UCSD-AML1 (cell line): ENCODE measurements at regions not wholly inside any gene's neighbourhood (a gene's known extent, or its start where the extent isn't known, plus 50 kb on each side); places are given as distances from the start of the nearest gene placed in this dataset.
"Not testable (repeated sequence)": the region's sequence is repeated elsewhere in the genome, so short reads cannot be mapped to it uniquely, and the experiment has no call there.

ENCODE experiments used
- DNase-seq: peaks from one replicate; lab custom pipeline; 2025; ENCODE audit not compliant: unreplicated experiment; lab: John Stamatoyannopoulos, UW

DNA sequence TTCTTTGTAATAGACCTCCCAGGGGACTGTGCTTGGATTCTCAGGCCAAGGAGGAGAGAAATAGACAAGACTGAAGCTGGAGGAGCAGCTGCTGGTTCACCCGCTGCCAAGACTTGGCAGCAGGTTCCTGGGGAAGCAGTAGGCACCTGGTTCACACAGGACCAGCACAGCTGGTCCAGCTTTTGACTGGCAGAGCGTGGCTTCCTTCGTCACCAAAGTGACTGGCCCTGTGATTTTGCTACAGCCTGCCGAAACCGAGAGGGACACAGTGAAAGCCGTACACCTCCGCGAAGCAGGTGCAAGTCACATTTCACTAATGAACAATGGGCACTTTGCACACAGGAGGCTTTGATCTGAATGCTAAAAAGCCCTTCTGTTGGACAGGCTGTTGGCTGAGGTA lies 199.0 kb downstream of the RNF144B start:
- no peak for DNase-seq

DNA sequence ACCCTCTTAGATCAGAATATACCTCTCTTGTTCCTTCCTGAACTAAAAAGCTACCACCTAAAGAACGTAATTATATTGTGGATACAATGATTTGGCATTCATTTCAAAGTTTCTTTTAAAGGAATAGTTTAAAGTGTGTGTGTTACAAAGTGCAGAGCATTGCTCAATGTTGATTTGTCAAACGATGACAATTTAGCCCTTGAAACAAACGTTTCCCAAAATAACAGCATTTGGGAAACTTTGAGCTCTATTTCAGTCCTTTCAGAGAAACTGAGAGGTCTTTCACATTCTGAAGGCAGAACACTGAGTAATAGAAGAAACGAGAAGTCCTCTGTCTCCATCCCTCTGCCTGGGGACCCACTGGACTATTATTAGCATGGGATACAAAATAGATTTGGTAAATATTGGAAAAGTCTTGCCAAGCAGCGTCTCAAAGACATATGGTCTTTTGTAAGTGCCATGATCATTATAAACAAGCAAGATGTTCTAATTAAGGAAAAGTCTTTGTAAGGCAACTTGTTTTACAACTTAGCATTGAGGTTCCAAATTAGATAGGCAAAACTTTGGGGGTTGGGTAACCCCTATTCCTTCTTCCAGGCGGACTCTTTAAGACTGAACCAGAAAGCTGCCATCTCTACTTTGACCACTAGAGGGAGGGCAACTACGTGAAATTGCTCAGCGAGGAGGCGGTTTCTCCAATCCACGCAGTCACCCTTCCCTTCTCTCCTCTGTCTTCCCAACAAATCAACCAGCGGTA lies 208.8 kb downstream of the RNF144B start:
- no peak for DNase-seq

DNA sequence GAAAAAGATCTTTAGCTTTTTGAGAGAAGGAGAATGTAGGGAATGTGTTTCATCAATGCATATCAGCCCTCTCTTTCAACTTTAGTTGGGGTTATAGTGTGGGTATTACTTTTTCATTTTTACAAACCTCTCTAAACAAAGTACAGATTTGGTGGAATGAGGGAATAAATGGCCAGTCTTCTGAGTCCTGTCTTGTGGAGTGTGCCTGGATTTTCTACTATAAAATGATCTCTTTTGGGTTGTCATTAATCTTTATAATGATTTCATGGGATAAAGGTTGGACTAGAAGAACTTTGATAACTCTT lies 209.3 kb downstream of the RNF144B start:
- no peak for DNase-seq

DNA sequence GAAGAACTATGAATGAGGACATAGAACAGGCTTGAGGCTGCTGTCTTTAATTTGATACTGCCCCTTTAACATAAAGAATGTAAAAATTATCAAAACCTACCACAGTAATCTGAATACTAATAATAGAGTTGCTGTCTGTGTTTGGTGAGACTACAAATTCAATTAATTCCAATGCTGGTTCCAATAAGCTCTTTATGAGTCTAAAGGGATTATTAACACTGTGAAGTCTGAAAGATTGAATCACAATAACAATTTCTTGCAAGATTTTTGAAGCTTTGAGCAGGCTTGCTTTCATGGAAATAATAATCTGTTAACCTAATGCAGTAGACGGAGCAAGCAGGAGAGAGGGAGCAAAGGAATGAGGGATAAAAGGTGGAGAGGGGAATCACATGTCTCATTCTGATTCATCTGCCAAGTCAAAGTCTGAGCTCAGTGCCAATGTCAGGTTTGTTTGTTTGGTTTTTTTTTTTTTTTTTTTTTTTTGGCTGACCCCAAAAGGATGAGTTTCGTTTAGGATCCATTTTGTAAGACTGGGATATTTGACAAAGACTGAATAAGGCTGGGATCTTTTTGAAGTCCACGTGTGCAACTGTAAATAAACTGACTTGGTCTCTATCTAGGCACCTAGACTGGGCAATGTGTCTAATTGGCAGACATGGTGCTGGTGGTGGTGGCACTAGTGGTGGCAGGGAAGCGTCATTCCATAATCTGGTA lies 211.6 kb downstream of the RNF144B start:
- no peak for DNase-seq

DNA sequence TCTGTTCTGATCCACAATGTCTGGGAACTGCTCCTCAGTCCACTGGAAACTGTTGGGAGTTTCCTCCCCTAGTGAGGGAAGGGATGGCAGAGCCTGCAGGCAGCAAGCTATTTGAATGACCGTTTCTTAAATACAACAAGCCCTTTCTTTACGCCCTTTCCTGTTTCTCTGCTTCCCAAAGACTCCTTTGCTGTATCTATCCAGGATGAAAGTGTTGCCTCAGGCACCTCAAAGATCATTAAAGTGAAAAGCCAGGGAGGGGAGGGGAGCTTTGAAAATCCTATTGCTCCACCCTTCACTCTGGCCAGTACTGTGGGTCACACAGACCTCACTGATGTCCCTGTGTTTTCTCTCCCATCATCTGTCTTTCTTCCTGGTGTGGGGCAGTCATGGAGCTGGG lies 213.1 kb downstream of the RNF144B start:
- DNase-seq = no peak

DNA sequence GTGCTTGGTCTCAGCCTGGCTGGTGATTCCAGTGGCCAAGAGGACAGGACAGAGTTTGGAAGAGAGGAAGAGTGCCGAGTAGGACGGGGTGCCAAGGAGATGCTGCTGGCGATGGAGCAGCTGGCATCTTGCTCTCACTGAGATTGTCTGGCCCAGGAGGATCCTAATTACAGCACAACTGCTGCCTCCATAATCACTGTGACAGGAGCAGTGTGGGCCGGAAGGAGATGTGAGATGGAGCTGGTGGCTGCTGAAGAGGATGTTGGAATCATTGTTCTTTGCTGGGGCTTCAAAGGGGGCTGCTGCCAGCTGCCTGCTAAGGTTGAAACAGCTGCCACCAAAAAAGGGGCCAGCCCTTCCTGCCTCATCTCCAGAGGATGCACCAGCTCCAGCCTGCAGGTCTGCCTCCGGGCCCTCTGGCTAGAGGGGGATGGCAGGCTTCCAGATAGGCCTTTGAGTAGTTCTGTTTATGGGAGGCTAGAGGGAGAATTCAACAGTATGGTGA lies 214.4 kb downstream of the RNF144B start:
- no peak for DNase-seq

DNA sequence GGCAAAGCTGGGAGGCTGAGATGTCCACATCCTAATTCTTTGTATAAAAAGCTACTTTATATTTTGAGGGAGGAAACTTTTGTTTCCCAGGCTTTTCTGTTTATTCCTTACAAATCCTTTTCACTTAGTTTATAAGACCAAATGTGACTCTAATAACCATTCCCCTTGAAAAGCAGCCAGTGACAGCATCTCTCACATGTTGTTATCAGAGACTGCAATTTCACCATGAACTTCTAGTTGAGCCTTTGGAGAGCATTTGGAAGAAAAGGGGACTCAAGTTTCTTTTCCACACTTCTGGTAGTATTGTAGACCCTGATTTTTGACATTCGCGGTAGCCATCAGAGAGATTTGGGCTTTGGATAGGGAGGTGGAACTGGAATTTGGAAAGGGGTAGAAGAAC lies 215.8 kb downstream of the RNF144B start:
- no peak for DNase-seq

DNA sequence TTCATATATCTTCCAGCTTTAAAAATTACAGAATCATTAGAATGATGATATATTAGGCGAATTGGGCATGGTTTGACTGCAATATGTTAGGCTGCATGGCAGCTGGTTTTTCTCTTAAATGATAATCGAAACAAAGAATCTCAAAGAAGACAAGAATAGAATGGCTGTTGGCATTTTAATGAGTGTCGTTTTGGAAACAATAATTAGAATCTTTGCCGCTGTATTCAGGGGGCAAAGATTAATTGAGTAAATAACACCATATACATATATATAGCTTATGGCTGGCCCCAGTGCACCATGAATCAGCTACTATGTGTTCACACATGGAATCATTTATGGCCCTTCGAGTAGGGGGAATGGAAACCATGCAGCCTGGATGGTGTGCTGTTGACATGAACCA lies 216.2 kb downstream of the RNF144B start:
- DNase-seq = no peak

DNA sequence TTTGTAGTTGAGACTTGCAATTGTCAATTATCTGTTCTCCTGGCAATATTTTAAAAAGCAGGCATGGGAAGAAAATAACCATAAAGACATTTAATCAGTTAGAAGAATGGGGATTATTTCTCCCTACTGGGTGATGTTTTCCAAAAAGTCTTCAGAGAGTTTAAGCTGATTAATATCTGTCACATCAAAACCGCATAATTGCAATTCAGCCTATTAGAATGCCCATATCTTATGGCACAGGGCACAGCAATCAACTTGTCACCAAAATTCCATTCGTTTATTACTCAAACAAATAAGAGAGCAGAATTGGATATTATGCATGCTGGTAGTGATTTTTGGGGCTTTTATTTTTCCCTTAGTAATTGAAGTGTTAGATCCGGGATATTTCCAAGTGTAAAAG lies 218.7 kb downstream of the RNF144B start:
- no peak for DNase-seq

DNA sequence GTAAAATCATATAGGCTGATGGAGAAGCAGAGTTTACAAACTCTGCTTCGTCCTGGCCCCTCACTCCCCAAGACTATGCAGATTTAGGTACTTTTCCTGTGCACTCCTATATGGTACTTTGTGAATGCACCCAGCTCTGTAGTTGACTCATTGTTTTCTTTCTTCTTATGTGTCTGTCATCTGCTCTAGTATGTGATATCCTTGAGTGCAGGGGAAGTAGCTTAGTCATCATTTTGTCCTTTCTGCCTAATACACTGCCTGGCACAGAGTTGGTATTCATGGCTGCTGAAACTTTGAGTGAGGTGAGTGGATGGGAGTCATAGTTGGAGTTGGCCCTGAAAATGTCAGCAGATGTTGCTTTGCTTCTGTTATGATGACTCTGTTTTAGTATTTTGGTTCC lies 222.6 kb downstream of the RNF144B start:
- DNase-seq = no peak

DNA sequence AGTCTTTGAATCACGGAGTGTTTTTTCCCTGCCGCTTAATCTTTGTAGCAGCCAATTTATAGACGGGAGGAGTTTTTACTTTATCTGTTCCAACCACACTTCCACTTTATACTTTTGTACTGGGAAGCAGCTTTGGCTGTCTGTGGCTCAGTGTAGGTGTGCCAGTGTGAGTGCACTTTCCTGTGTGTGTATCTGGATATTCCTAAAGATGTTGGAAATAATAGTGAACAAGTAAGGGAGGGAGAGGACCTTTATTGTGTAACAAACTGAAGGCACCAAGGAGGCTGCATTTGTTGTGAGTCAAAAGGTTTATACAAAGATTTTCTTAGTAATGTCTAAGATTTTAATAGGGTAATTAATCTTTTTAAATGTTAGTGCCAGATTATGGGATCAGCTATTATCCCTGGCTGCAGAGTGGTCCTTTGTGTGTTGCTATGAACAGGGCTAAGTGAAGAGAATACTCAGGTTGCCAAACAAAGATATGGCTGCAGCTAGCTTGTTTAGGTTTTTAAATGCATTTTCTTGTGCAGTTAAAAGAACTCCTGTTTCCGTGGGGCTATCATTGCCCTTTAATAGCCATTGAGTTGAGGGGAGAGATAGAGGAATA lies 226.3 kb downstream of the RNF144B start:
- DNase-seq = no peak

DNA sequence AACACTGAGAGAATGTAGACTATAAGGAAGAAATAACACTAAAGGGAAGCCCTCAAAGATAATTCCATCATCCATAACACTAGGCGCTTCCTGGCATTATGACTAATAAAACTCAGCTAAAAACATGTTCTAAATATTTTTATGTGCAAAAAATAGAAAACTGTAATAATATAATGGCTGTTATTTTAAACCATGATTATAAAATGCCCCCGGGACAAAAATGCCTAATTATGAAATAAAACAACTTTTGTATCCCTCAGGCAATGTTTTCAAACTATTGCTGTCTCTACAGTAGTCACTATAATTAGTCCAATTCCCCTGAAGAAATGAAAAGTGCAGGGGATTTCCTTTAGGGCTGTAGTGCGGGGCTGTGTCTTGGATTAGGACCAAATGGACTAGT lies 242.4 kb downstream of the RNF144B start:
- DNase-seq = no peak

DNA sequence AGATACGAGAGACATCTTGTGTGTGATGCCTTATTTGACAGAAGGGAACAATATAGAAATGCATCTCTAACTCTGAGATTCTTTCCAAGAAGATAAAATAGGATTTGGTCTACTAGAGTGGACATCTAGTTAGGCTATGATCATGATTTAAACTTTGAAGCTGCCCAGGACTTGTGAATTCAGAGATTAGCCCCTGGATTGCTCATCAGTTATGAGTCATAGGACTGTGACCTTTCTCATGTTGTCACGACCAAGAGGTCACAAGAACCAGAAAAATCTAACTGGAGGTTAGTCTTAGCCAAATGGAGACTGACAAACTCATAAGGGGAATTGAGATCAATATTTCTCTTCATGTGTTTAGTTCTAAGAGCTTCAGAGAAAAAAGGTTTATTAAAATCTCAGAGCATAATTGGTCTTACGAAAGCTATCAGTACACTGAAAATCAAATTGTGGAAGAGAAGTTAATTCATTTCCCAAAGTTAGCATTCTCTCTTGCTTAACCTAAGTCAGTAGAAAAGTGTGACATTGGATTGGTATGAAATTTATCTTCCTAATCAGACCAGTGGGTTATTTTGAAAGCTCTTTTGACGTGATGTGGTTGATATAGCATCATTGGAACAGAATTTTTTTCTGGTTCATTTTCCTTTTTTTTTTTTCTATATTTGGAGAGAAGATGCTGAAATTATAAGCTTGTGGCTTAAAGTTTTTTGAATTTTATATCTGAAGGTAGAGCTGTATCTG lies 245.7 kb downstream of the RNF144B start:
- DNase-seq = no peak

DNA sequence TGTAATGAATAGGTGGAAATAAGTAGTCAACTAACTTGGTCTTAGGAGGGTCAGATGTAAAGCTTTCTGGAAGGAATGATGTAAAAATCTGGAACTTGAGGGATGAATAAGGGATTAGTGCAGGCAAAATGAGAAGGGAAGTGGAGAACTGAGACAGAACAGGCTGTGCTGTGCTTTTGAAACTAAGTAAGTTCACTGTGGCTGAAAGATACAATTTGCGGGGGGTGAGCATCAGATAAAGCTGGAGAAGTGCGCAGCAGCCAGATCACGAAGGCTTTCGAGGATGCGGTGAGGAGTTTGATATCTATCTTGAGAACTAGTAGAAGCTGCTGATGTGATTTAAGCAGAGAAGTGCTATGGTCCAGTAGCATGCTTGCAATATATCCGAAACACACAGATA lies 247.8 kb downstream of the RNF144B start:
- DNase-seq = no peak

DNA sequence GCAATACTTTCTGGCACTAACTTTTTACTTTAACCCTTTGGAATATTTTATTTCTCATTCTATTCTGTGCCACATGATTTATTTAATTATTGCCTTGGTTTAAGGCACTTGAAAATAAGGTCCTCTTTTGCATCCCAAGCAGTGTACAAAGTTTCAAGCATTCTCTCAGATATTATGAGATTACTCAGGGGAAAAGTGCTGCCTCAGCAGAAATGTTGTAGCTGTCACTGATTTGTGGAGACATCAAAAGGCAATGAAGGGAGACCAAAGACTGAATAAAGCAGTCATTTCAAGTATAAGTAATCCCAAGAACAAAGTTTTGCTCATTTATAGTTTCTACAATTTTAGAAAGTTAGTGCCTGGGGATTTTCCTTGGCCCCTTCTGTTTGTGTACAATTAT lies 253.0 kb downstream of the RNF144B start:
- DNase-seq = no peak

DNA sequence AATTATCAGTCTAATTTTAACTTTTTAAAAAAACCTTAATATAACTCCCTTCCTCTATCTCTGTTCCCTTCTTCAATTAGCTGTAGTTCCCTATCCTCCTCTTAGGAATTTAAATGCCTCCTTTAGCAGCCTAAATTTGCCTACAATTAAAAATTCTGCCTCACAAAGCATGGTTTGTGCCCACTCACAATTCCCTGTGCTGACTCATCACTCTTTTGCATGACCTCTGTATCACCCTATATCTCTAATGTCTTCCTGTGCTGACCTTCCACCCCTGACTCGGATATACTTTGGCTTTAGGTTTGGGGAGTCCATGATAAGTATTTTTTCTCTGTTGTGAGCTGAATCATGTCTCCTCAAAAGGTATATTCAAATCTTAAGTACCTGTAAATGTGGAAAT lies 253.6 kb downstream of the RNF144B start:
- no peak for DNase-seq

DNA sequence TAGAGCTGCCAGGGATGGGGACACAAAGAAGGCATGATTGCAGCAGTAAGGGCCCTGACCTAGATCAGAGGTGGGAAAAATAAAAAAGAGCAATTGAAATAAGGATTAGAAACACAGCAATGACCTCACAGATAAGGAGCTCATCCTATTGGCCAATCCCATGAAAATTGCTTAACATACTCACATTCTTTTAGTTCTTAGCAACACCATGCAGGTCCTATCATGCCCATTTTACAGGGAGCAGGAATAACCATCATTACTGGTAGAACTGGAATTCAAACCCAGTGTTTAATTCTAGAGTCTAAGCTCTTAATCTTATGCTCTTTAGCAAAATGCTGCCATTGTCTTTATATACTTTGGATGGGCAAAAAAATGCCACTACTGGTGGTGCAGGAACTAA lies 267.7 kb downstream of the RNF144B start:
- no peak for DNase-seq

DNA sequence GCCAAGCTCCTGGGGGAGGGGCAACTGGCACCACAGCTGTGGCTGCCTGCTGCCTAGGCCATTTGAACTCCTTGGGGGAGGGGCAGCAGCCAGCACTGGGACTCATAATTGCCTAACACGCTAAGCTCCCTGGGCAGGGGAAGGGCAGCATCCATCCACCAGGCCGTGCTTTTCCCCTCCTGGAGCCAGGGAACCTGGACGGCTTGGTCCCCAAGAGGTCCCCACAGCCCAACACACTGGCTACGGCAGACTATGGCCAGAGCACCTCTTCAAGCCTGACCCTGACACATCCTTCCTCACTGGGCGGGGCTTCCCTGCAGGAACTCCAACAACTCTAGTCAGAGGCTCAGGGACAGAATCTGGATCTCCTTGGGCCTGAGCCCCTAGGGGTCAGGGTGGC lies 269.4 kb downstream of the RNF144B start:
- no peak for DNase-seq

DNA sequence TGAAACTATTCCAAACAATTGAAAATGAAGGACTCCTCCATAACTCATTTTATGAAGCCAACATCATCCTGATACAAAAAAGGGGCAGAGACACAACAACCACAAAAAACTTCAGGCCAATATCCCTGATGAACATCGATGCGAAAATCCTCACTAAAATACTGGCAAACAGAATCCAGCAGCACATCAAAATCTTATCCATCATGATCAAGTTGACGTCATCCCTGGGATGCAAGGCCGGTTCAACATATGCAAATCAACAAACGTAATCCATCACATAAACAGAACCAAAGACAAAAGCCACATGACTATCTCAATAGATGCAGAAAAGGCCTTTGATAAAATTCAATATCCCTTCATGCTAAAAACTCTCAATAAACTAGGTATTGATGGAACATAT lies 272.8 kb downstream of the RNF144B start:
- not testable (repeated sequence) for DNase-seq

DNA sequence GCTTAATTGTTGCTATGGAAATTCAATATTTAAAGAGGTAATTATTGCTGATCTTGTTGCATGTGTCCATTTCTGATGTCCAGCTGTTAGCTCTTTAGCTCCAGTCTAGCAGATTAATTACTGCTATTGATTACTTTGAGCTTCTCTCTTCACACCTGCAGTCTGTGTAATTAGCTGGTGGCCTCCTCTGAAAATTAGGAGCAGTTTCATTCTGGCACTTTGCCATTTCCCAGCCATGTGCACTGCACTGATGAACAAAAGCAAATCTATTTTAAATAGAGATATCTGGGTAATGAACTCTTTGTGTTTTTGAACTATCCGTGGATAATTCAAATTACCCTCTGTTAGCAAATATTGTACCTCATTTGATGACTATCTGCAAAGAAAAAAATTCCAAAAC lies 275.9 kb downstream of the RNF144B start:
- no peak for DNase-seq

DNA sequence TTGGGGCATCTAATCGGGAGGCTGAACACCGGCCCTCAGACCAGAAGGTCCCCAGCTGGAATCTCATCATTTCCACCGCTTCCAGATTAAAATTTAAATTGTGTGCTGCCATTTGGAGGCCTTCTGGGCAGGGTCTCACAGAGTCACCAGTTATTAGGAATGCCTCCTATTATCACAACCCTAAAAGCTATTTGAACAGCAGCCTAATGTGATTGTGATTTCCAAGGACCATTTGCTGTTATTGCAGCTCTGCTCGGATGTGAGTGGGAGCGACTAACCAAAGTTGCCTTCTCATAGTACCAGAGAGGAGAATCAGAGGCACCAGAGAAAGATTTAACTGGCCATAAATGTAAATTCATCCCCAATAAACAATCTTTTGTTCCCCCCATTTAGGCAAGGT lies 277.3 kb downstream of the RNF144B start:
- no peak for DNase-seq

DNA sequence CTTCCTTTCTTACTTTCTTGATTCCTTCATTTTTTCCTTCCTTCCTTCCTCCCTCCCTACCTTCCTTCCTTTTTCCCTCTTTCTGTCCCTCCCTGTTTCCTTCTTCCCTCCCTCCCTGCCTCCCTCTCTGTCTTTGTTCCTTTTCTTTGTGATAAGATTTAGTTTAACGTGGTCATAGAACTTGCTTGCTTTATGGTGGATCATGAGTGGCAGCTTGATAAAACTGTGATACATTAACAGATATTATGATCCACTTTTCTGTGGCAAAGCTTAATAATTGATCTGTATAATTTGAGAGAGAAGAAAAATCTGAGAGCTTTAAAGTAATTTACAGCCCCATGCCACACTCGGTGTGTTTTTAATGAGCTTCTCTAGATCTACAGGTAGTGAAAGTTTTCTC lies 280.5 kb downstream of the RNF144B start:
- no peak for DNase-seq
